H1 (cell line): ENCODE measurements at regions not wholly inside any gene's neighbourhood (a gene's known extent, or its start where the extent isn't known, plus 50 kb on each side); places are given as distances from the start of the nearest gene placed in this dataset.

Source experiments
- CTCF ChIA-PET: fragments of 300-600 bp; sonication (Branson Sonifier 250); formaldehyde crosslinking; loops from one replicate; lab custom pipeline; 2021; ENCODE audit not compliant: partially characterized antibody; lab: Charles Lee
- POLR2A ChIA-PET: fragments of 300-600 bp; sonication (Branson Sonifier 250); formaldehyde crosslinking; loops from one replicate; lab custom pipeline; 2021; ENCODE audit warnings: inconsistent platforms; ENCODE audit not compliant: partially characterized antibody; lab: Charles Lee
- DNase-seq, 2 experiments: peaks; one replicate each; pipeline versions ENCODE4 v3.0.0 to v3.0.0-alpha.2; 2010 to 2022; ENCODE audit warnings: low spot score in 2 of 2, low read depth in 1 of 2, mixed read lengths in 1 of 2
- FAIRE-seq: peaks from 2 replicates; lab custom pipeline; 2011; peaks lifted over from hg19 to GRCh38; lab: Jason Lieb, UNC
- H2AFZ ChIP-seq: 2 replicates; pipeline ENCODE4 v1.8.1; 2012; ENCODE audit warnings: low read length, inconsistent platforms
- H2AK5ac ChIP-seq: 2 replicates; pipeline ENCODE4 v1.6.1; 2013; ENCODE audit warnings: low read depth, low read length
- H2BK120ac ChIP-seq: replicated peaks from 2 replicates; pipeline ENCODE3; 2013; ENCODE audit warnings: low read depth, low read length, inconsistent platforms
- H2BK12ac ChIP-seq: 2 replicates; pipeline ENCODE4 v1.6.1; 2013; ENCODE audit warnings: low read depth, low read length
- H2BK15ac ChIP-seq: 2 replicates; pipeline ENCODE4 v1.6.1; 2013; ENCODE audit warnings: low read length
- H2BK20ac ChIP-seq: 2 replicates; pipeline ENCODE4 v1.6.1; 2013; ENCODE audit warnings: low read length
- H2BK5ac ChIP-seq: 2 replicates; pipeline ENCODE4 v1.6.1; 2013; ENCODE audit warnings: low read depth, low read length
- H3K14ac ChIP-seq: 2 replicates; pipeline ENCODE4 v1.6.1; 2013; ENCODE audit warnings: inconsistent platforms; ENCODE audit not compliant: insufficient read length
- H3K18ac ChIP-seq: 2 replicates; pipeline ENCODE4 v1.6.1; 2013; ENCODE audit warnings: low read length; ENCODE audit errors: extremely low read depth
- H3K23ac ChIP-seq: 2 replicates; pipeline ENCODE4 v1.6.1; 2013; ENCODE audit warnings: inconsistent platforms; ENCODE audit not compliant: insufficient read length
- H3K23me2 ChIP-seq: 2 replicates; pipeline ENCODE4 v1.6.1; 2013; ENCODE audit warnings: low read depth, low read length
- H3K27ac ChIP-seq: 2 replicates; pipeline ENCODE4 v1.6.1; 2011; ENCODE audit warnings: low read depth, low read length, inconsistent platforms
- H3K27me3 ChIP-seq, 4 experiments: replicated peaks in 1 of 4; 1 replicate in 1 of 4; 2 replicates in 3 of 4; pipeline versions ENCODE4 v1.6.1 to v1.8.1; 2011 to 2013; ENCODE audit warnings: low read length in 3 of 4, mild to moderate bottlenecking in 3 of 4, inconsistent platforms in 2 of 4, mixed read lengths in 2 of 4, moderate library complexity in 1 of 4; ENCODE audit not compliant: control insufficient read depth in 3 of 4, insufficient read depth in 3 of 4; ENCODE audit errors: extremely low read depth in 1 of 4
- H3K36me3 ChIP-seq, 4 experiments: 2 replicates each; pipeline versions ENCODE4 v1.6.1 to v1.8.1; 2011 to 2013; ENCODE audit warnings: mild to moderate bottlenecking in 4 of 4, low read length in 3 of 4, moderate library complexity in 2 of 4, control low read depth in 1 of 4, inconsistent platforms in 1 of 4; ENCODE audit not compliant: insufficient read depth in 4 of 4, control insufficient read depth in 2 of 4
- H3K4ac ChIP-seq: replicated peaks from 2 replicates; pipeline ENCODE3; 2013; ENCODE audit warnings: low read length, low read depth, mixed read lengths, inconsistent platforms; ENCODE audit not compliant: insufficient read length
- H3K4me1 ChIP-seq, 4 experiments: replicated peaks in 1 of 4; 1 replicate in 1 of 4; 2 replicates in 3 of 4; pipeline versions ENCODE4 v1.6.1 to v1.8.1; 2011 to 2013; ENCODE audit warnings: low read length in 3 of 4, inconsistent platforms in 2 of 4, mixed read lengths in 1 of 4; ENCODE audit not compliant: insufficient read depth in 4 of 4, control insufficient read depth in 3 of 4
- H3K4me2 ChIP-seq, 2 experiments: 2 replicates each; pipeline versions ENCODE4 v1.6.1 to v1.8.1; 2011 to 2013; ENCODE audit warnings: low read depth in 2 of 2, low read length in 2 of 2, control low read depth in 1 of 2, inconsistent platforms in 1 of 2, mild to moderate bottlenecking in 1 of 2; ENCODE audit not compliant: insufficient read depth in 1 of 2
- H3K4me3 ChIP-seq, 4 experiments: fragments of 200-600, 300-600 bp in 1 of 4; sonication (generic), shearing (Covaris generic), sonication (Bioruptor Twin) in 1 of 4; 2 replicates each; pipeline versions ENCODE4 v1.5.1 to v1.8.1; 2011 to 2016; ENCODE audit warnings: low read length in 4 of 4, low read depth in 3 of 4, control low read depth in 2 of 4, inconsistent platforms in 2 of 4, mild to moderate bottlenecking in 2 of 4, mixed read lengths in 1 of 4, moderate library complexity in 1 of 4; ENCODE audit not compliant: insufficient read depth in 2 of 4; ENCODE audit errors: extremely low read depth in 1 of 4
- H3K56ac ChIP-seq: replicated peaks from 2 replicates; pipeline ENCODE3; 2013; ENCODE audit warnings: low read depth, mild to moderate bottlenecking, mixed read lengths, low read length, inconsistent platforms; ENCODE audit not compliant: insufficient read length
- H3K79me1 ChIP-seq: 2 replicates; pipeline ENCODE4 v1.6.1; 2013; ENCODE audit warnings: low read depth, low read length, control low read depth
- H3K79me2 ChIP-seq, 2 experiments: 2 replicates each; pipeline versions ENCODE4 v1.6.1 to v1.8.1; 2012 to 2013; ENCODE audit warnings: low read length in 2 of 2, mild to moderate bottlenecking in 2 of 2, inconsistent platforms in 1 of 2; ENCODE audit not compliant: insufficient read depth in 2 of 2, control insufficient read depth in 1 of 2
- H3K9ac ChIP-seq, 4 experiments: replicated peaks in 1 of 4; 1 replicate in 1 of 4; 2 replicates in 3 of 4; pipeline versions ENCODE4 v1.6.1 to v1.8.1; 2011 to 2013; ENCODE audit warnings: low read depth in 3 of 4, low read length in 3 of 4, control low read depth in 2 of 4, mild to moderate bottlenecking in 2 of 4, moderate library complexity in 2 of 4, inconsistent platforms in 1 of 4; ENCODE audit errors: extremely low read depth in 1 of 4
- H3K9me3 ChIP-seq, 2 experiments: 2 replicates each; pipeline versions ENCODE4 v1.6.1 to v1.8.1; 2012 to 2013; ENCODE audit warnings: mild to moderate bottlenecking in 2 of 2, moderate library complexity in 2 of 2, control low read depth in 1 of 2, inconsistent platforms in 1 of 2, low read depth in 1 of 2, low read length in 1 of 2, mixed read lengths in 1 of 2; ENCODE audit not compliant: insufficient read depth in 2 of 2
- H4K20me1 ChIP-seq, 2 experiments: replicated peaks in 1 of 2; 2 replicates each; pipeline versions ENCODE3 to v1.8.1; 2011 to 2013; ENCODE audit warnings: inconsistent platforms in 2 of 2, low read length in 2 of 2, mild to moderate bottlenecking in 1 of 2; ENCODE audit not compliant: insufficient read depth in 2 of 2, control insufficient read depth in 1 of 2
- H4K5ac ChIP-seq: 2 replicates; pipeline ENCODE4 v1.6.1; 2013; ENCODE audit warnings: low read length, low read depth, mixed read lengths, inconsistent platforms; ENCODE audit not compliant: insufficient read length
- H4K8ac ChIP-seq: 2 replicates; pipeline ENCODE4 v1.8.0; 2013; ENCODE audit warnings: mild to moderate bottlenecking, moderate library complexity, low read length, inconsistent platforms; ENCODE audit not compliant: insufficient read depth; ENCODE audit errors: extremely low read depth
- H4K91ac ChIP-seq: replicated peaks from 2 replicates; pipeline ENCODE3; 2013; ENCODE audit warnings: low read length, mixed read lengths, inconsistent platforms; ENCODE audit not compliant: insufficient read length
- CBX5 ChIP-seq: fragments of 300-800, 300-1000 bp; sonication (generic); IDR thresholded peaks from 2 replicates; pipeline ENCODE4 v1.7.1; 2016; ENCODE audit warnings: antibody characterized with exemption, low read length, low read depth
- CBX8 ChIP-seq: fragments of 300-800, 300-1000 bp; sonication (generic); IDR thresholded peaks from 2 replicates; pipeline ENCODE4 v1.7.1; 2016; ENCODE audit warnings: low read depth, low read length, borderline replicate concordance
- KDM1A ChIP-seq: fragments of 200-600, 300-600 bp; sonication (generic); IDR thresholded peaks from 2 replicates; pipeline ENCODE4 v1.7.1; 2016; ENCODE audit warnings: mild to moderate bottlenecking, low read length, borderline replicate concordance
- KDM5A ChIP-seq: fragments of 200-600 bp; IDR thresholded peaks from 2 replicates; pipeline ENCODE4 v1.7.1; 2012; ENCODE audit warnings: mild to moderate bottlenecking, low read length, inconsistent platforms, mixed read lengths
- RNF2 ChIP-seq: fragments of 200-900, 300-1000 bp; sonication (generic); IDR thresholded peaks from 2 replicates; pipeline ENCODE4 v1.7.1; 2016; ENCODE audit warnings: borderline replicate concordance, low read depth, mild to moderate bottlenecking, antibody characterized with exemption, low read length; ENCODE audit not compliant: poor library complexity, severe bottlenecking; ENCODE audit errors: missing control alignments
- SIRT6 ChIP-seq: IDR thresholded peaks from one replicate; pipeline ENCODE4 v1.7.1; 2012; ENCODE audit warnings: low read length, inconsistent platforms
- SP1 ChIP-seq: IDR thresholded peaks from 2 replicates; pipeline ENCODE4 v1.6.1; 2011; ENCODE audit warnings: low read depth, low read length
- SRF ChIP-seq: IDR thresholded peaks from 2 replicates; pipeline ENCODE4 v1.6.1; 2011; ENCODE audit warnings: mild to moderate bottlenecking, low read depth, low read length, moderate library complexity
- WGBS, 2 experiments: shearing (Covaris generic) in 1 of 2; methylation state at CpG; one replicate each; pipeline versions ENCODE4 v1.1.6 to v1.1.7; 2013 to 2015; ENCODE audit warnings: low lambda C conversion rate in 2 of 2, mixed read lengths in 2 of 2, inconsistent platforms in 1 of 2, low coverage in 1 of 2, missing lambda C conversion rate in 1 of 2; ENCODE audit not compliant: insufficient replicate concordance in 2 of 2, insufficient coverage in 1 of 2, insufficient read length in 1 of 2; ENCODE audit errors: extremely low coverage in 1 of 2, missing lambda C conversion rate in 1 of 2; 5-methylcytosine and 5-hydroxymethylcytosine counted together

DNA sequence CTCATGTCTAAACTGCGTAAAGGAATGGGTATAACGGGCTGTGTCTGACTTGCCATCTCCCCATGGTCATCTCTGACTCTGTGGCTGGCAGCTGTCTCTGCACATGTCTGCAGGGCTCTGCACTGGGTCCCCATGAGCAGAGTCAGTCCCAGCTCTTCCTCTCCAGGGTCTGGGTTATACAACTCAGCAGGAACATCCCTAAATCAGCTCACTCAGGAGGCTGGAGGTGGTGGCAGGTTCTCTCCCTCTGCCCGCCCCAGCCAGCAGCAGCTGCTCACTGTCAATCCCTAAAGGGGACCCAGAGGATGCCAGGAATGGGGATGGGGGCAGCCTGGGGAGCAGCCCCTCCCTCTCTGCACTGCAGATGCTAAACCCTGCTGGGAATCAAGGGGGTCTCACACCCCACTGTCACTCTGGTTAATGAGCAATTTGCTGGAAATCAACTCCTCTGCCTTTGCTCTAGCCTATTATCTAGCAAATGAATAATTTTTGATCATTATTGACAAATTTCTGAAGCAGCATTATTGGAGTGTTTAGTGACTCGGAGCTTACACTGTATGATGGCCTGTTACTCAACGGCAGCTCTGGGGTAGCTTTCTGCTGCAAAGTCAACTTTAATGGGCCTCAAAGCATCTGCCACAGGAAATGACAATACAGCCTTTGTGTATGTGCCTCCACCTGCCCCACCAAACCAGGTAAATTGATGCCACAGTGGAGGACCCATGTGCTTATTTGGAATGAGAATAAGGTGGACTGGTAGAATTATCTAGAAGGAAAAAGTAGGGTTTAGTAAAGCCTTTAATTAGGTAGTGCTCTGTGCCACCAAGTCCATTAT is 55.7 kb upstream of the SHANK2 start:
- Histone ChIP-seq H3K9me3 (no peaks in the 10 kb centered on the region; a peak in 1 of 4 replicates), H2AFZ (no peak overlapping the region), H3K79me1 (no peaks in the 10 kb centered on the region), H3K18ac (no peak overlapping the region), H3K4me1 (no peaks in the 10 kb centered on the region), H3K23ac (no peak overlapping the region), H3K4ac (no peak overlapping the region), H3K56ac (no peak overlapping the region), H3K9ac (no peak overlapping the region), H2BK15ac (no peak overlapping the region), H3K4me3 (no peak overlapping the region), H4K8ac (no peak overlapping the region), H2BK5ac (no peak overlapping the region), H3K36me3 (no peaks in the 10 kb centered on the region), H2AK5ac (no peak overlapping the region), H3K27me3 (no peaks in the 10 kb centered on the region; a peak in 1 of 7 replicates), H3K79me2 (no peaks in the 10 kb centered on the region), H2BK12ac (no peak overlapping the region), H2BK120ac (no peak overlapping the region), H4K91ac (no peak overlapping the region), H3K23me2 (no peaks in the 10 kb centered on the region), H3K4me2 (no peak overlapping the region), H3K27ac (no peak overlapping the region), H3K14ac (no peak overlapping the region), H2BK20ac (no peak overlapping the region), H4K5ac (no peak overlapping the region), H4K20me1 (no peaks in the 10 kb centered on the region)
- POLR2A ChIA-PET, result no interaction called here
- CTCF ChIA-PET, result interaction anchor here (0.6 to 2.0 kb wide), 4 partner anchors 36 to 845 kb away, joined by 3 to 6 read pairs (median 3); no protein-coding TSS in a partner anchor
- no peak for FAIRE-seq
- TF ChIP-seq KDM1A (no peak), CBX5 (no peak), CBX8 (no peak), SRF (no peak), SP1 (no peak), RNF2 (no peak), SIRT6 (no peak), KDM5A (no peak)
- DNase-seq, result peak in 1 of 2 experiments; percentile 30
- 94% methylated on average over 4 of the region's 5 CpGs; no CpG with 5 or more reads in 1 of the 2 experiments for WGBS, 2 experiments
